ENCODE measurements at regions not wholly inside any gene's neighbourhood (a gene's known extent, or its start where the extent isn't known, plus 50 kb on each side); places are given as distances from the start of the nearest gene placed in this dataset.

- H3K36me3 ChIP-seq (ENCODE audit: control insufficient read depth, insufficient read depth, low read length): no peaks in the 10 kb centered on the region
- no peak overlapping the region for H3K4me3 ChIP-seq (replicated peaks; ENCODE audit: low read depth, low read length)
- no peak for TF ChIP-seq CTCF (IDR thresholded peaks at IDR 0.05; ENCODE audit: insufficient read depth, low read length, poor library complexity, severe bottlenecking)
- DNase-seq (ENCODE audit: extremely low read depth, insufficient read length): no peak
- H3K27me3 ChIP-seq (replicated peaks; ENCODE audit: control insufficient read depth, insufficient read depth, low read length): no peaks in the 10 kb centered on the region
These were observed 272.0 kb upstream of the DSEL start for GRCh38 chr18:67788310-67789164.

- H3K4me3 ChIP-seq (replicated peaks; ENCODE audit: low read depth, low read length): no peak overlapping the region
- DNase-seq (ENCODE audit: extremely low read depth, insufficient read length): no peak
- H3K27me3 ChIP-seq (replicated peaks; ENCODE audit: control insufficient read depth, insufficient read depth, low read length): no peaks in the 10 kb centered on the region
- no peaks in the 10 kb centered on the region for H3K36me3 ChIP-seq (ENCODE audit: control insufficient read depth, insufficient read depth, low read length)
- no peak for TF ChIP-seq CTCF (IDR thresholded peaks at IDR 0.05; ENCODE audit: insufficient read depth, low read length, poor library complexity, severe bottlenecking)
These were observed 266.9 kb upstream of the DSEL start for GRCh38 chr18:67783196-67783946.

GRCh38 chr18:67778016-67778415, 261.5 kb upstream of the DSEL start:
- no peaks in the 10 kb centered on the region for H3K36me3 ChIP-seq (ENCODE audit: control insufficient read depth, insufficient read depth, low read length)
- no peak for DNase-seq (ENCODE audit: extremely low read depth, insufficient read length)
- H3K27me3 ChIP-seq (replicated peaks; ENCODE audit: control insufficient read depth, insufficient read depth, low read length): no peaks in the 10 kb centered on the region
- no peak for TF ChIP-seq CTCF (IDR thresholded peaks at IDR 0.05; ENCODE audit: insufficient read depth, low read length, poor library complexity, severe bottlenecking)
- H3K4me3 ChIP-seq (replicated peaks; ENCODE audit: low read depth, low read length): no peak overlapping the region

GRCh38 chr18:67776929-67777328, 260.4 kb upstream of the DSEL start:
- no peak for TF ChIP-seq CTCF (IDR thresholded peaks at IDR 0.05; ENCODE audit: insufficient read depth, low read length, poor library complexity, severe bottlenecking)
- Histone ChIP-seq H3K36me3 (ENCODE audit: control insufficient read depth, insufficient read depth, low read length) (no peaks in the 10 kb centered on the region), H3K4me3 (replicated peaks; ENCODE audit: low read depth, low read length) (no peak overlapping the region), H3K27me3 (replicated peaks; ENCODE audit: control insufficient read depth, insufficient read depth, low read length) (no peaks in the 10 kb centered on the region)
- no peak for DNase-seq (ENCODE audit: extremely low read depth, insufficient read length)

- DNase-seq (ENCODE audit: extremely low read depth, insufficient read length): no peak
- Histone ChIP-seq H3K4me3 (replicated peaks; ENCODE audit: low read depth, low read length) (no peak overlapping the region), H3K27me3 (replicated peaks; ENCODE audit: control insufficient read depth, insufficient read depth, low read length) (no peaks in the 10 kb centered on the region), H3K36me3 (ENCODE audit: control insufficient read depth, insufficient read depth, low read length) (no peaks in the 10 kb centered on the region)
- no peak for TF ChIP-seq CTCF (IDR thresholded peaks at IDR 0.05; ENCODE audit: insufficient read depth, low read length, poor library complexity, severe bottlenecking)
These were observed 254.8 kb upstream of the DSEL start for GRCh38 chr18:67771271-67771670.

All from GM06990 (cell line).